HL-60 (cell line): ENCODE measurements at regions not wholly inside any gene's neighbourhood (a gene's known extent, or its start where the extent isn't known, plus 50 kb on each side); places are given as distances from the start of the nearest gene placed in this dataset.

Source experiments
- CTCF ChIP-seq: IDR thresholded peaks from one replicate; pipeline ENCODE4 v1.5.1; 2011; ENCODE audit warnings: low read length, control low read depth, inconsistent platforms; ENCODE audit not compliant: insufficient read depth
- GABPA ChIP-seq: IDR thresholded peaks from 2 replicates; pipeline ENCODE4 v1.6.1; 2012; ENCODE audit warnings: low read depth
- POLR2AphosphoS5 ChIP-seq: IDR thresholded peaks from 2 replicates; pipeline ENCODE4 v1.6.1; 2012; ENCODE audit warnings: low read depth
- SPI1 ChIP-seq: IDR thresholded peaks from 2 replicates; pipeline ENCODE4 v1.6.1; 2012; ENCODE audit warnings: low read depth, mild to moderate bottlenecking, borderline replicate concordance
- TF ChIP-seq, protein P1 (sequence below): IDR thresholded peaks from 2 replicates; pipeline ENCODE4 v1.6.1; 2012; ENCODE audit warnings: low read depth; ENCODE audit not compliant: insufficient replicate concordance

DNA sequence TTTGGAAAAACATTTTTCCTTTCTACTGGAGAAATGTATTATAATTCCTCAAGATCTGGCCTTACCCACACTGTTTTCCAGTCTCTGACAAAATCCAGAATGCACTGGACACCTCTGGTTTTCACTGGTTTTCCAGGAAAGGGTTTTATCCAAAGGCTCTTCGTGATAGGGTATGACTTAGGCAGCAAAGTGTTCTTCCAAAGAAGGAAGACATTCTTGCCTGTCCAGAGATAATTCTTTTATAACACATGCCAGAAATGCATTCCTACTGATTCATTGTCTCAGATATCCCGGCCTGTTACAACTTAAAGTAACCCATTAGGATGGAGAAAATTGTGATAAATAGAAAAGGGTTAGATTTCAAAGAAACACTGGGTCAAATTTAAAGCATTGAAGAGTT, 2343.1 kb downstream of the PCDH7 start:
- TF ChIP-seq CTCF = no peak
- TF ChIP-seq POLR2AphosphoS5 = no peak
- TF ChIP-seq, protein P1, sequence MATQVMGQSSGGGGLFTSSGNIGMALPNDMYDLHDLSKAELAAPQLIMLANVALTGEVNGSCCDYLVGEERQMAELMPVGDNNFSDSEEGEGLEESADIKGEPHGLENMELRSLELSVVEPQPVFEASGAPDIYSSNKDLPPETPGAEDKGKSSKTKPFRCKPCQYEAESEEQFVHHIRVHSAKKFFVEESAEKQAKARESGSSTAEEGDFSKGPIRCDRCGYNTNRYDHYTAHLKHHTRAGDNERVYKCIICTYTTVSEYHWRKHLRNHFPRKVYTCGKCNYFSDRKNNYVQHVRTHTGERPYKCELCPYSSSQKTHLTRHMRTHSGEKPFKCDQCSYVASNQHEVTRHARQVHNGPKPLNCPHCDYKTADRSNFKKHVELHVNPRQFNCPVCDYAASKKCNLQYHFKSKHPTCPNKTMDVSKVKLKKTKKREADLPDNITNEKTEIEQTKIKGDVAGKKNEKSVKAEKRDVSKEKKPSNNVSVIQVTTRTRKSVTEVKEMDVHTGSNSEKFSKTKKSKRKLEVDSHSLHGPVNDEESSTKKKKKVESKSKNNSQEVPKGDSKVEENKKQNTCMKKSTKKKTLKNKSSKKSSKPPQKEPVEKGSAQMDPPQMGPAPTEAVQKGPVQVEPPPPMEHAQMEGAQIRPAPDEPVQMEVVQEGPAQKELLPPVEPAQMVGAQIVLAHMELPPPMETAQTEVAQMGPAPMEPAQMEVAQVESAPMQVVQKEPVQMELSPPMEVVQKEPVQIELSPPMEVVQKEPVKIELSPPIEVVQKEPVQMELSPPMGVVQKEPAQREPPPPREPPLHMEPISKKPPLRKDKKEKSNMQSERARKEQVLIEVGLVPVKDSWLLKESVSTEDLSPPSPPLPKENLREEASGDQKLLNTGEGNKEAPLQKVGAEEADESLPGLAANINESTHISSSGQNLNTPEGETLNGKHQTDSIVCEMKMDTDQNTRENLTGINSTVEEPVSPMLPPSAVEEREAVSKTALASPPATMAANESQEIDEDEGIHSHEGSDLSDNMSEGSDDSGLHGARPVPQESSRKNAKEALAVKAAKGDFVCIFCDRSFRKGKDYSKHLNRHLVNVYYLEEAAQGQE = no peak
- TF ChIP-seq GABPA = no peak
- no peak for TF ChIP-seq SPI1
